HL-60 (cell line): ENCODE measurements at regions not wholly inside any gene's neighbourhood (a gene's known extent, or its start where the extent isn't known, plus 50 kb on each side); places are given as distances from the start of the nearest gene placed in this dataset.

Experiments
- CTCF ChIP-seq: IDR thresholded peaks from one replicate; pipeline ENCODE4 v1.5.1; 2011; ENCODE audit warnings: low read length, control low read depth, inconsistent platforms; ENCODE audit not compliant: insufficient read depth
- POLR2AphosphoS5 ChIP-seq: IDR thresholded peaks from 2 replicates; pipeline ENCODE4 v1.6.1; 2012; ENCODE audit warnings: low read depth
- REST ChIP-seq: IDR thresholded peaks from 2 replicates; pipeline ENCODE4 v1.6.1; 2012; ENCODE audit warnings: low read depth; ENCODE audit not compliant: insufficient replicate concordance

- TF ChIP-seq CTCF (no peak), POLR2AphosphoS5 (no peak), REST (no peak)
Measured at GRCh38 chr6:138695193-138695592, 78.4 kb upstream of the CCDC28A start.
